GM23248 (cell line): ENCODE measurements at regions not wholly inside any gene's neighbourhood (a gene's known extent, or its start where the extent isn't known, plus 50 kb on each side); places are given as distances from the start of the nearest gene placed in this dataset.

Source experiments
- EZH2 ChIP-seq: fragments of 200-600 bp; sonication (generic); IDR thresholded peaks from 2 replicates; pipeline ENCODE4 v1.6.1; 2018; ENCODE audit warnings: antibody characterized with exemption, mild to moderate bottlenecking; ENCODE audit not compliant: insufficient read depth, poor library complexity, severe bottlenecking
- EZH2phosphoT487 ChIP-seq: fragments of 200-600 bp; sonication (generic); IDR thresholded peaks from 2 replicates; pipeline ENCODE4 v1.6.1; 2018; ENCODE audit warnings: antibody characterized with exemption, moderate library complexity, mild to moderate bottlenecking, low read depth; ENCODE audit not compliant: insufficient read depth

GRCh38 chr15:69869291-69869690 lies 228.4 kb downstream of the TLE3 start:
- TF ChIP-seq EZH2, result no peak
- TF ChIP-seq EZH2phosphoT487, result no peak
